CD14-positive monocyte (primary cell): ENCODE measurements at regions not wholly inside any gene's neighbourhood (a gene's known extent, or its start where the extent isn't known, plus 50 kb on each side); places are given as distances from the start of the nearest gene placed in this dataset.

ENCODE experiments used
- DNase-seq, 3 donors: peaks; one replicate each; pipeline ENCODE4 v3.0.0-alpha.2; 2011 to 2022
- H2AFZ ChIP-seq: 2 replicates; pipeline ENCODE4 v1.6.0; 2012; ENCODE audit warnings: mild to moderate bottlenecking, low read depth, low read length, inconsistent platforms; ENCODE audit not compliant: insufficient read depth, poor library complexity, severe bottlenecking
- H3K27ac ChIP-seq, 2 donors: 1 replicate in 1 of 2; 2 replicates in 1 of 2; pipeline ENCODE4 v1.5.1; 2012 to 2013; ENCODE audit warnings: low read length in 2 of 2, control low read depth in 1 of 2, inconsistent platforms in 1 of 2, low read depth in 1 of 2, mild to moderate bottlenecking in 1 of 2
- H3K27me3 ChIP-seq, 2 donors: one replicate each; pipeline versions ENCODE4 v1.6.0 to v1.6.1; 2011 to 2013; ENCODE audit warnings: low read length in 2 of 2; ENCODE audit not compliant: control insufficient read depth in 2 of 2, insufficient read depth in 2 of 2
- H3K36me3 ChIP-seq, 2 donors: replicated peaks in 1 of 2; 1 replicate in 1 of 2; 2 replicates in 1 of 2; pipeline versions ENCODE4 v1.5.1 to v1.6.1; 2012 to 2013; ENCODE audit warnings: low read length in 2 of 2, control low read depth in 1 of 2, inconsistent platforms in 1 of 2, mild to moderate bottlenecking in 1 of 2; ENCODE audit not compliant: insufficient read depth in 2 of 2, control insufficient read depth in 1 of 2
- H3K4me1 ChIP-seq, 2 donors: 1 replicate in 1 of 2; 2 replicates in 1 of 2; pipeline versions ENCODE4 v1.5.1 to v1.6.1; 2012 to 2013; ENCODE audit warnings: low read length in 2 of 2, control low read depth in 1 of 2, inconsistent platforms in 1 of 2, mild to moderate bottlenecking in 1 of 2, moderate library complexity in 1 of 2; ENCODE audit not compliant: insufficient read depth in 2 of 2, control insufficient read depth in 1 of 2
- H3K4me2 ChIP-seq: replicated peaks from 2 replicates; pipeline ENCODE3; 2012; ENCODE audit warnings: low read length, moderate library complexity, mild to moderate bottlenecking; ENCODE audit not compliant: poor library complexity, severe bottlenecking; ENCODE audit errors: extremely low read depth
- H3K4me3 ChIP-seq, 3 experiments: fragments of 200-600 bp in 1 of 3; sonication (generic) in 1 of 3; replicated peaks in 1 of 3; 1 replicate in 2 of 3; 2 replicates in 1 of 3; pipeline ENCODE4 v1.5.1; 2011 to 2013; ENCODE audit warnings: low read length in 3 of 3, mild to moderate bottlenecking in 3 of 3, control low read depth in 2 of 3, low read depth in 2 of 3, inconsistent platforms in 1 of 3, moderate library complexity in 1 of 3
- H3K79me2 ChIP-seq: 2 replicates; pipeline ENCODE4 v1.6.0; 2012; ENCODE audit warnings: mild to moderate bottlenecking, control low read depth, inconsistent platforms, low read length, moderate library complexity; ENCODE audit not compliant: insufficient read depth
- H3K9ac ChIP-seq: 2 replicates; pipeline ENCODE4 v1.6.0; 2017; ENCODE audit warnings: low read length, mild to moderate bottlenecking; ENCODE audit not compliant: insufficient read depth, poor library complexity, severe bottlenecking
- H3K9me3 ChIP-seq, 2 donors: replicated peaks in 1 of 2; 1 replicate in 1 of 2; 2 replicates in 1 of 2; pipeline versions ENCODE4 v1.5.1 to v1.6.1; 2012 to 2013; ENCODE audit warnings: low read length in 2 of 2, control low read depth in 1 of 2; ENCODE audit not compliant: control insufficient read depth in 1 of 2, insufficient read depth in 1 of 2
- H4K20me1 ChIP-seq: 2 replicates; pipeline ENCODE4 v1.6.0; 2012; ENCODE audit warnings: mild to moderate bottlenecking, low read length, control low read depth, moderate library complexity; ENCODE audit not compliant: insufficient read depth
- H3K27ac Mint-ChIP-seq, 7 donors: one replicate each; pipeline ENCODE4 v1.8.0; 2020; ENCODE audit warnings: mild to moderate bottlenecking in 7 of 7, mixed read lengths in 7 of 7, moderate library complexity in 6 of 7, inconsistent platforms in 2 of 7
- H3K27me3 Mint-ChIP-seq, 3 donors: one replicate each; pipeline ENCODE4 v1.8.0; 2021 to 2022; ENCODE audit warnings: low read depth in 3 of 3, mild to moderate bottlenecking in 3 of 3, mixed read lengths in 3 of 3, moderate library complexity in 3 of 3, inconsistent platforms in 1 of 3
- H3K36me3 Mint-ChIP-seq, 2 donors: one replicate each; pipeline ENCODE4 v1.8.0; 2020; ENCODE audit warnings: mixed read lengths in 2 of 2, inconsistent platforms in 1 of 2, mild to moderate bottlenecking in 1 of 2
- H3K4me1 Mint-ChIP-seq: one replicate; pipeline ENCODE4 v1.8.0; 2020; ENCODE audit warnings: mild to moderate bottlenecking, mixed read lengths
- H3K4me3 Mint-ChIP-seq, 2 donors: one replicate each; pipeline ENCODE4 v1.8.0; 2020; ENCODE audit warnings: mild to moderate bottlenecking in 2 of 2, mixed read lengths in 2 of 2, moderate library complexity in 1 of 2
- H3K9me3 Mint-ChIP-seq, 7 donors: one replicate each; pipeline ENCODE4 v1.8.0; 2020 to 2022; ENCODE audit warnings: mixed read lengths in 7 of 7, mild to moderate bottlenecking in 6 of 7, moderate library complexity in 6 of 7, inconsistent platforms in 2 of 7
- WGBS: methylation state at CpG from one replicate; pipeline ENCODE4 v1.1.5; 2013; ENCODE audit warnings: missing lambda C conversion rate; ENCODE audit not compliant: insufficient coverage; 5-methylcytosine and 5-hydroxymethylcytosine counted together
- intact Hi-C, 2 donors: fragments of 100-400 bp; cut with micrococcal nuclease; formaldehyde crosslinking; loops; one replicate each; pipeline versions ENCODE4 v1.15.0 to v1.15.1; 2023
- TF ChIP-seq, protein P1 (sequence below): fragments of 200-600 bp; IDR thresholded peaks from one replicate; pipeline ENCODE4 v1.8.0; 2022; ENCODE audit warnings: antibody characterized with exemption, mild to moderate bottlenecking

DNA sequence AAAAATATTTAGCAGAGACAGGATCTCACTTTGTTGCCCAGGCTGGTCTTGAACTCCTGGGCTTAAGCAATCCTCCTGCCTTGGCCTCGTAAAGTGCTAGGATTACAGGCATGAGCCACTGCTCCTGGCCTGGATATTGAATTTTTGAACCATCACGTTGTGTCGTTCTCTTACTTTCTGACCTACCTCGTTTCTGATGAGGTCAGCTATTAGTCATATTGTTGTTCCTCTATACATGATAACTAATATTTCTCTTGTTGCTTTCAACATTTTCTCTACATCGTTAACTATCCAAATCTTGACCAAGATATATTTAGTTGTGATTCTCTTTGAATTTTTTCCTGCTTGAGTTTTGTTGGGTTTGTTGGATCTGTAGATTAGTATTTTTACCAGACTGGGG lies 541.3 kb upstream of the SOX11 start:
- Mint-ChIP-seq H3K36me3 (no peaks in the 10 kb centered on the region), H3K9me3 (peaks cover 11 to 26% (median 19%) of the 10 kb centered on the region in 7 donors), H3K4me1 (no peaks in the 10 kb centered on the region), H3K4me3 (no peak overlapping the region), H3K27ac (no peak overlapping the region), H3K27me3 (peaks cover 0 to 2% (median 0%) of the 10 kb centered on the region in 3 donors)
- Histone ChIP-seq H3K79me2 (no peaks in the 10 kb centered on the region), H3K9ac (no peak overlapping the region), H3K4me3 (no peak overlapping the region), H3K4me2 (no peak overlapping the region), H2AFZ (no peak overlapping the region), H3K27ac (no peak overlapping the region), H4K20me1 (no peaks in the 10 kb centered on the region), H3K27me3 (no peaks in the 10 kb centered on the region), H3K36me3 (no peaks in the 10 kb centered on the region), H3K9me3 (peaks cover 23 to 41% of the 10 kb centered on the region in 2 donors), H3K4me1 (no peaks in the 10 kb centered on the region)
- intact Hi-C loops, result no loop called here
- 86% methylated on average over 1 of the region's 5 CpGs for WGBS
- DNase-seq, result no peak
- TF ChIP-seq, protein P1, sequence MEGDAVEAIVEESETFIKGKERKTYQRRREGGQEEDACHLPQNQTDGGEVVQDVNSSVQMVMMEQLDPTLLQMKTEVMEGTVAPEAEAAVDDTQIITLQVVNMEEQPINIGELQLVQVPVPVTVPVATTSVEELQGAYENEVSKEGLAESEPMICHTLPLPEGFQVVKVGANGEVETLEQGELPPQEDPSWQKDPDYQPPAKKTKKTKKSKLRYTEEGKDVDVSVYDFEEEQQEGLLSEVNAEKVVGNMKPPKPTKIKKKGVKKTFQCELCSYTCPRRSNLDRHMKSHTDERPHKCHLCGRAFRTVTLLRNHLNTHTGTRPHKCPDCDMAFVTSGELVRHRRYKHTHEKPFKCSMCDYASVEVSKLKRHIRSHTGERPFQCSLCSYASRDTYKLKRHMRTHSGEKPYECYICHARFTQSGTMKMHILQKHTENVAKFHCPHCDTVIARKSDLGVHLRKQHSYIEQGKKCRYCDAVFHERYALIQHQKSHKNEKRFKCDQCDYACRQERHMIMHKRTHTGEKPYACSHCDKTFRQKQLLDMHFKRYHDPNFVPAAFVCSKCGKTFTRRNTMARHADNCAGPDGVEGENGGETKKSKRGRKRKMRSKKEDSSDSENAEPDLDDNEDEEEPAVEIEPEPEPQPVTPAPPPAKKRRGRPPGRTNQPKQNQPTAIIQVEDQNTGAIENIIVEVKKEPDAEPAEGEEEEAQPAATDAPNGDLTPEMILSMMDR, result no peak

DNA sequence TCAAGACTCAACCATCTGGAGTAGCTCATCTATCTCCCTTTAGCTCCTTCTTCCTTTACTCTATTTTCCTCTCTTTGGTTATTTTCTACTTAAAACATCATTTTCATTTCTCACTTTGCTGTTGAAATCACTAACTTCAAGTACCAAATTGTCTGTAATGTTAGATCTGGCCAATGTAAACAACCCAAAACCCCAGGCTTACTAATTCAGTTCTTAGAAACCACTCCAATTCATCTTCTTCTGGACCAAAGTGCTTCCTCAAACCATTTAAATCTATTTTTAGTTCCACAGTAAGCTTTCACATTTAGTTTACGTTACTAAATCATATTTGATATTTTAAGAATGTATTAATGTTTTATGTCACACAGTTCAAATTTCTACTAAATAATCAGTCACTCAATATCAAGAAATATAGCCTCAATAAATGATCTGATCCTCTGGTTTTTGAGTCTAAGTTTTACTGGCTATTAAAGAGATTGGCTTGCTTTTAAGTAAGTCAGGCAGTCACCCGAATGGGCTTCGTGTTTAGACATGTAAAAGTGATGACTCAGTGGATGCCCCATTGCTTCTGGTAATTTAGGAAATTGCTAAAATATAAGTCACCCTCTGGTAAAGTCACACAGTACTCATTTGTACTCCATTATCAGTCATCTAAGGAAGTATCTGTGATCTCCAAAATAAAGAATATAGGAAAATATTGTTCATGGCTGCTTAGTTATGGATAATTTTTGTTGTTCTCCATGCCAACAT lies 527.2 kb upstream of the SOX11 start:
- no peaks in the 10 kb centered on the region for H3K27me3 Mint-ChIP-seq
- WGBS, result no CpG with 5 or more reads among the region's 3 CpGs

More for the DNA sequence above, 527.2 kb upstream of the SOX11 start:
- H3K36me3 ChIP-seq, result no peaks in the 10 kb centered on the region
- TF ChIP-seq, protein P1, result no peak
- H3K4me3 ChIP-seq, result no peak overlapping the region
- no peak for DNase-seq
- H3K9me3 ChIP-seq, result peaks cover 5 to 6% of the 10 kb centered on the region in 2 donors
- intact Hi-C loops, result no loop called here
- no peak overlapping the region for H3K4me2 ChIP-seq
- H3K79me2 ChIP-seq, result no peaks in the 10 kb centered on the region
- Mint-ChIP-seq H3K4me3 (no peak overlapping the region), H3K4me1 (no peaks in the 10 kb centered on the region), H3K27ac (no peak overlapping the region), H3K9me3 (peaks cover 0 to 12% (median 3%) of the 10 kb centered on the region in 7 donors), H3K36me3 (no peaks in the 10 kb centered on the region)
- H3K9ac ChIP-seq, result no peak overlapping the region
- no peaks in the 10 kb centered on the region for H3K4me1 ChIP-seq
- no peaks in the 10 kb centered on the region for H4K20me1 ChIP-seq
- H3K27me3 ChIP-seq, result no peaks in the 10 kb centered on the region
- no peak overlapping the region for H2AFZ ChIP-seq
- H3K27ac ChIP-seq, result no peak overlapping the region
